SK-N-SH treated with all-trans-retinoic acid at 6 μM for 48 hours (cell line): ENCODE measurements at regions not wholly inside any gene's neighbourhood (a gene's known extent, or its start where the extent isn't known, plus 50 kb on each side); places are given as distances from the start of the nearest gene placed in this dataset.

Source experiments
- ISL1 ChIP-seq: fragments of 250-450 bp; sonication (Bioruptor Pico); IDR thresholded peaks from 2 replicates; pipeline ENCODE4 v2.1.2; 2022; ENCODE audit warnings: mild to moderate bottlenecking, moderate library complexity
- TOX ChIP-seq: fragments of 250-450 bp; sonication (Bioruptor Pico); IDR thresholded peaks from 2 replicates; pipeline ENCODE4 v1.8.0; 2021; ENCODE audit warnings: mild to moderate bottlenecking, moderate library complexity, borderline replicate concordance
- ZC3H10 ChIP-seq: fragments of 250-450 bp; sonication (Bioruptor Pico); IDR thresholded peaks from 2 replicates; pipeline ENCODE4 v1.5.1; 2021; ENCODE audit warnings: mild to moderate bottlenecking, moderate library complexity
- ZNF565 ChIP-seq: fragments of 450-650 bp; formaldehyde crosslinking; conservative IDR thresholded peaks from 2 replicates; pipeline ENCODE4 v1.5.0; 2020; ENCODE audit warnings: low read depth, mild to moderate bottlenecking, moderate library complexity
- ZNF70 ChIP-seq: fragments of 450-650 bp; formaldehyde crosslinking; IDR thresholded peaks from 2 replicates; pipeline ENCODE4 v1.5.0; 2020; ENCODE audit warnings: mild to moderate bottlenecking, moderate library complexity
- TF ChIP-seq, protein P1 (sequence below): fragments of 250-450 bp; sonication (Bioruptor Pico); IDR thresholded peaks from 2 replicates; pipeline ENCODE4 v1.5.1; 2020; ENCODE audit warnings: low read depth, mild to moderate bottlenecking, moderate library complexity

GRCh38 chr13:83223546-83223945 lies 658.7 kb downstream of the SLITRK1 start:
- TF ChIP-seq ZC3H10 (CRISPR knock-in tag) = no peak
- no peak for TF ChIP-seq ZNF565
- no peak for TF ChIP-seq ZNF70 (CRISPR knock-in tag)
- no peak for TF ChIP-seq ISL1 (CRISPR knock-in tag)
- TF ChIP-seq, protein P1, sequence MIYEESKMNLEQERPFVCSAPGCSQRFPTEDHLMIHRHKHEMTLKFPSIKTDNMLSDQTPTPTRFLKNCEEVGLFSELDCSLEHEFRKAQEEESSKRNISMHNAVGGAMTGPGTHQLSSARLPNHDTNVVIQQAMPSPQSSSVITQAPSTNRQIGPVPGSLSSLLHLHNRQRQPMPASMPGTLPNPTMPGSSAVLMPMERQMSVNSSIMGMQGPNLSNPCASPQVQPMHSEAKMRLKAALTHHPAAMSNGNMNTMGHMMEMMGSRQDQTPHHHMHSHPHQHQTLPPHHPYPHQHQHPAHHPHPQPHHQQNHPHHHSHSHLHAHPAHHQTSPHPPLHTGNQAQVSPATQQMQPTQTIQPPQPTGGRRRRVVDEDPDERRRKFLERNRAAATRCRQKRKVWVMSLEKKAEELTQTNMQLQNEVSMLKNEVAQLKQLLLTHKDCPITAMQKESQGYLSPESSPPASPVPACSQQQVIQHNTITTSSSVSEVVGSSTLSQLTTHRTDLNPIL (CRISPR knock-in tag) = no peak
- TF ChIP-seq TOX (CRISPR knock-in tag) = no peak
